A172 (cell line): ENCODE measurements at regions not wholly inside any gene's neighbourhood (a gene's known extent, or its start where the extent isn't known, plus 50 kb on each side); places are given as distances from the start of the nearest gene placed in this dataset.
"Not testable (repeated sequence)": the region's sequence is repeated elsewhere in the genome, so short reads cannot be mapped to it uniquely, and the experiment has no call there.

Experiments used
- DNase-seq: peaks from one replicate; pipeline ENCODE4 v3.0.0-alpha.2; 2015; ENCODE audit warnings: low spot score

DNA sequence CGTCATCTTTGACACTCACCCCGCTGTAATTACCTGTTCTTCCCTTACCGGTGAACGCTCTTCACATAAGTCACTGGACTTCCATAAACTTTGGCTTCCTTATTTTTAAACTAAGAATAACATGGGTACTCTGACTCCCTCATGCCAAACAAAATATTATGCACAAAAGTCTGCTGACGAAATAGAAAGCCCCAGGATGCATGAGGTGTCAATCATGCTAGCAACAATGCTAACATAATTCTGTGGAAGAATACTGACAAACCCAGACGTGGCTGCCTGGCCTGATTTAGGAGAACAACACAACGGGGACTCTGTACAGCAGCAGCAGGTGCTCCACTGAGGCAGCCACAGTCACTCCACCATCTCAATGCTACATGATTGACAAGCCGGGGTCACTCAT lies 137.5 kb downstream of the CCDC71L start:
- no peak for DNase-seq

GRCh38 chr7:106522696-106523095 lies 138.3 kb downstream of the CCDC71L start:
- DNase-seq, result no peak

- DNase-seq, result no peak
These were observed 139.4 kb downstream of the CCDC71L start for GRCh38 chr7:106521541-106521940.

GRCh38 chr7:106520962-106521514 lies 139.9 kb downstream of the CCDC71L start:
- no peak for DNase-seq

DNA sequence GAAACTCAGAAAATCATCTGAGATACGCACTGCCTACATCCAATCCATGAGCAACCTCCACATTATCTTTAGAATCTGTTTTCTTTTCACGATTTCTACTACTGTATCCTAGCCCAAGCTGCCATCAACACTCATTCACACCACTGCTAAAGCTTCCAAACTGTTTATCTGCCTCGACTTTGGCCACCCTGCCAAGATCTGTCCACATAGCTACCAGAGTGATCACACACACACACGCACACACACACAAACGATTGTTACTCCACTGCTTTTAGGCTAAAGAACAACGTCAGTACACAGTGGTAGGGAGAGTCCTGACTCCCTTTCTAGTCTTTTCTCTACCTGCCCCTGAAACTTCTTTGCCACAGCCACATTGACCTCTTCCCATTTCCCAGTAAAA lies 142.0 kb downstream of the CCDC71L start:
- DNase-seq, result no peak

DNA sequence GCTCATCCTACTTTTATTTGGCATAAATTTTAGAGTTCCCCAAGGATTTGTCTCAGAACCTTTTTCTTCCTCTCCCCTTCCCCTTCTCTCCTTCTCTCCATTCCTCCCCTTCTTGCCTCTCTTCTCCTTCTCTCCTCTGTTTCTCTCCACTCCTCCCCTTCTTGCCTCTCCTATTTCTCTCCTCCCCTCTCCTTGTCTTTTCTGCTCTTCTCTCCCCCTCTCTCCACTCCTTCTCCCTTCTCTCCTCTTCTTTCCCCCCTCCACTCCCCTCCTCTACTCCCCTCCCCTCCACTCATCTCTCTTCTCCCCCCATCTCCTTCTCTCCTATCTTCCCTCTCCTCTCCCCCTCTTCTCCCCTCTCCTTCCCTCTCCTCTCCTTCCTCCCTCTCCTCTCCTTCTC lies 142.7 kb downstream of the CCDC71L start:
- DNase-seq, result no peak

DNA sequence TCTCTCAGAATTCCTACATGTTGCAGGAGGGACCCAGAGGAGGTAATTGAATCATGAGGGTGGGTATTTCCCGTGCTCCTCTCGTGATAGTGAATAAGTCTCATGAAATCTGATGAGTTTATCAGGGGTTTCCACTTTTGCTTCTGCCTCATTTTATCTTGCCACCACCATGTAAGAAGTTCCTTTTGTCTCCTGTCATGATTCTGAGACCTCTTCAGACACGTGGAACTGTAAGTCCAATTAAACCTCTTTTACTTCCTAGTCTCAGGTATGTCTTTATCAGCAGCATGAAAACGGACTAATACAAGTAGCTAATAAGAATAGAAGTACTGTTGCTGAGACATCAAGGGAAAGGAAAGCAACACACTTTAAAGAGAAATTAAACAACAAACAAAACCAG lies 143.4 kb downstream of the CCDC71L start:
- DNase-seq, result no peak

GRCh38 chr7:106515321-106515720 lies 145.6 kb downstream of the CCDC71L start:
- no peak for DNase-seq

DNA sequence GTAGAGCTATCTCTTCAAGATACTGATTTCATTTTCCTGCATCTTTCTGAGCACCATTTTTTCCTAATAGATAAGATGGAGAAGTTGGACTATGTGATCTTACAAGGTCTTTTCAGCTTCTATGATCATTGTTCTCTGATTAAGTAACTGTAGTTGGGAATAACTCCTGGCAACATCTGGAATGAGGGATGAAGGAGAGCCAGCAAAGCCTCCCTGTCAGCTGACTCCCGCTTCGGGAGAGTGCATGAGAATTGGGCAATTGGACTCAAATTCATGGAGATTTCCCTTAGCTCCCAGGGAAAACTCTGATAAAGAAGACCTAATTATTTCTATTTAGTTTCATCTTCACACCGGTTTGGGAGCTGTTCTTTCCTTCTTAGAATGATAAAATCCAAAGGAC lies 146.1 kb downstream of the CCDC71L start:
- no peak for DNase-seq

- no peak for DNase-seq
These were observed 148.7 kb downstream of the CCDC71L start for GRCh38 chr7:106512217-106512616.

GRCh38 chr7:106504645-106505044 lies 156.3 kb downstream of the CCDC71L start:
- DNase-seq, result peak; percentile 44

DNA sequence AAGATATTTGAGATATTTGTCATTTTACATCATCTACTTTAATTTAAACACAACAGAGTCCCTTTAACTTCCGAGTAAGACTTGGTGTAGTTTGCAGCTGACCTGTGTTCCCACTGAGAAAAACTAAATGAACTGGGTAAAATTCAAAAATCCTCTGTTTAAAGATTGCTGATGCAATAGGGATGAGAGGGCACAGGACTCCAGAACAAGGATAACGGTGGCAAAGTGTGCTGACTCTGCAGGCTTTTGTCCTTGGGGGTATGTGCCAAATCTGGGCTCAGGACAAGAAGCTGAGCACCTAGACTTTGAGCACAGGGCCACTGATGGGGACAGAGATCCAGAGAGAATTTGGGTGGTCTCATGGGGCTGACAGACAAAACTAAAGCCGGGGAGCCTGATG lies 156.8 kb downstream of the CCDC71L start:
- no peak for DNase-seq

- no peak for DNase-seq
These were observed 157.3 kb downstream of the CCDC71L start for GRCh38 chr7:106503626-106504025.

DNA sequence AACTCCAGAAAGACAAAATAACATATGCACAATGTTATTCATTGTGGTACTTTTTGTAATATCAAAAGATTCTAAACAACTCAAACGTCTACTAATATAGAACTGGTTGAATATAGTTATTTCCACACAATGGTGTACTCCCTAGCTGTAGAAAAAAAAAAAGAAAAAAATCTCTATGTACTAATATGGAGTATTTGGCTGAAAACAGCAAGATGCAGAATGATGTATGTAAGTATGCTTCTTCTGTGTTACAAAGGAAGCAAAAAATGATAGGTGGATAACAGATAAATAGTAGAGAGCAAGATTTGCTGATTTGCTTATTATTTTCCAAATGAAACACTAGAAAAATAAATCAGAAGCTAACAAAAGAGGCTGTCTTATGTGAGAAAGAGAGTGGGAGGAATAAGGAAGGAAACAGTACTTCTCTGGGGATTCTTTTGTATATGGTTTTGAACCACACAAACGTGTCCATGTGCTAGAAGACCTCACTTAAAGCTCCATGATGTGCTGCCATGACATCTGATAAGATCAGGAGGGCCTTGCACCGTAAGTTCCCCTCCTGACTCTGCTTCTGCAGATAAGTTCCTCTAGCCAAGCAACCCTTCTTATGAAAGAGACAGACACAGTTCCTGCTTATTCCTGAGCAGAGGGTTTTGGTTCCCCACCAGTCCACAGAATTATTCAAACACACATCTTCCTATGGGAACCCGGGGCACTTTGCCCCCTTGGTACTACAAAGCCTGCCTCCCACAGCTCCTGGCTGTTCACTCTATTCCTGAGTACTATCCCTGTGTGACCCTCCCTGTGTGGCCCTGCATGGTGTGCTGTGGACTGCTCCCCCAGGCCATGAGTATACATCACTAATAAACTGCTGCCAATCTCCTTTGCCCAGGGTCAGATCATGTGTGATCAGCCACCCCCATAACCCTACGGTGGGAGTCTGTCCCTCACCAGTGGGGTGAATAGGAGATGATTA lies 159.1 kb downstream of the CCDC71L start:
- DNase-seq, result no peak

- DNase-seq, result no peak
These were observed 161.1 kb downstream of the CCDC71L start for GRCh38 chr7:106499897-106500296.

GRCh38 chr7:106498005-106498404 lies 163.0 kb downstream of the CCDC71L start:
- DNase-seq, result not testable (repeated sequence)

- DNase-seq, result no peak
These were observed 167.8 kb downstream of the CCDC71L start for GRCh38 chr7:106493041-106493731.

GRCh38 chr7:106488465-106488864 lies 172.5 kb downstream of the CCDC71L start:
- no peak for DNase-seq

GRCh38 chr7:106487892-106488291 lies 173.1 kb downstream of the CCDC71L start:
- DNase-seq, result no peak

GRCh38 chr7:106486331-106486730 lies 174.6 kb downstream of the CCDC71L start:
- peak; percentile 37 for DNase-seq

DNA sequence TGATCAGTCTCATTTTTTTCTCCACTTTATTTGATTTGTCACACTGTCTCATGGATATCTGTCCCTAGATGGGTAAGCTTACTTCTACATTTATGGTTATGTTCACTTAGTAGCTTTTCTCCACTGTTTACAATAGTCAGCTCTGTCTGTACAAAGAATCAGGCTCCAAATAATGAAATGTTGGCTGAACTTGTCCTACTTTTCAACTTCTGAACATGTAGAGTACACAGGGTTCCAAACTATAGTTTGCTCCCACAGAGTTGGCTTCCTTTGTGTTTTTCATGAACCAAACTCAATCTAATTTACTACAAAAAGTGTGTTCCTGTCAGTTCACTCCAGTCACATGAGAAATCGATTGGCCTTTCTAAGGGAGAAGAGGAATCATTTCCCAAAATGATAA lies 175.0 kb downstream of the CCDC71L start:
- DNase-seq, result no peak

GRCh38 chr7:106485031-106485551 lies 175.9 kb downstream of the CCDC71L start:
- DNase-seq, result peak; percentile 76
